H1 (cell line): ENCODE measurements at regions not wholly inside any gene's neighbourhood (a gene's known extent, or its start where the extent isn't known, plus 50 kb on each side); places are given as distances from the start of the nearest gene placed in this dataset.

Source experiments
- CTCF ChIA-PET: fragments of 300-600 bp; sonication (Branson Sonifier 250); formaldehyde crosslinking; loops from one replicate; lab custom pipeline; 2021; ENCODE audit not compliant: partially characterized antibody; lab: Charles Lee
- POLR2A ChIA-PET: fragments of 300-600 bp; sonication (Branson Sonifier 250); formaldehyde crosslinking; loops from one replicate; lab custom pipeline; 2021; ENCODE audit warnings: inconsistent platforms; ENCODE audit not compliant: partially characterized antibody; lab: Charles Lee
- DNase-seq, 2 experiments: peaks; one replicate each; pipeline versions ENCODE4 v3.0.0 to v3.0.0-alpha.2; 2010 to 2022; ENCODE audit warnings: low spot score in 2 of 2, low read depth in 1 of 2, mixed read lengths in 1 of 2
- FAIRE-seq: peaks from 2 replicates; lab custom pipeline; 2011; peaks lifted over from hg19 to GRCh38; lab: Jason Lieb, UNC
- H2AFZ ChIP-seq: 2 replicates; pipeline ENCODE4 v1.8.1; 2012; ENCODE audit warnings: low read length, inconsistent platforms
- H2AK5ac ChIP-seq: 2 replicates; pipeline ENCODE4 v1.6.1; 2013; ENCODE audit warnings: low read depth, low read length
- H2BK120ac ChIP-seq: replicated peaks from 2 replicates; pipeline ENCODE3; 2013; ENCODE audit warnings: low read depth, low read length, inconsistent platforms
- H2BK12ac ChIP-seq: 2 replicates; pipeline ENCODE4 v1.6.1; 2013; ENCODE audit warnings: low read depth, low read length
- H2BK15ac ChIP-seq: 2 replicates; pipeline ENCODE4 v1.6.1; 2013; ENCODE audit warnings: low read length
- H2BK20ac ChIP-seq: 2 replicates; pipeline ENCODE4 v1.6.1; 2013; ENCODE audit warnings: low read length
- H2BK5ac ChIP-seq: 2 replicates; pipeline ENCODE4 v1.6.1; 2013; ENCODE audit warnings: low read depth, low read length
- H3K14ac ChIP-seq: 2 replicates; pipeline ENCODE4 v1.6.1; 2013; ENCODE audit warnings: inconsistent platforms; ENCODE audit not compliant: insufficient read length
- H3K18ac ChIP-seq: 2 replicates; pipeline ENCODE4 v1.6.1; 2013; ENCODE audit warnings: low read length; ENCODE audit errors: extremely low read depth
- H3K23ac ChIP-seq: 2 replicates; pipeline ENCODE4 v1.6.1; 2013; ENCODE audit warnings: inconsistent platforms; ENCODE audit not compliant: insufficient read length
- H3K23me2 ChIP-seq: 2 replicates; pipeline ENCODE4 v1.6.1; 2013; ENCODE audit warnings: low read depth, low read length
- H3K27ac ChIP-seq: 2 replicates; pipeline ENCODE4 v1.6.1; 2011; ENCODE audit warnings: low read depth, low read length, inconsistent platforms
- H3K27me3 ChIP-seq, 4 experiments: replicated peaks in 1 of 4; 1 replicate in 1 of 4; 2 replicates in 3 of 4; pipeline versions ENCODE4 v1.6.1 to v1.8.1; 2011 to 2013; ENCODE audit warnings: low read length in 3 of 4, mild to moderate bottlenecking in 3 of 4, inconsistent platforms in 2 of 4, mixed read lengths in 2 of 4, moderate library complexity in 1 of 4; ENCODE audit not compliant: control insufficient read depth in 3 of 4, insufficient read depth in 3 of 4; ENCODE audit errors: extremely low read depth in 1 of 4
- H3K36me3 ChIP-seq, 4 experiments: 2 replicates each; pipeline versions ENCODE4 v1.6.1 to v1.8.1; 2011 to 2013; ENCODE audit warnings: mild to moderate bottlenecking in 4 of 4, low read length in 3 of 4, moderate library complexity in 2 of 4, control low read depth in 1 of 4, inconsistent platforms in 1 of 4; ENCODE audit not compliant: insufficient read depth in 4 of 4, control insufficient read depth in 2 of 4
- H3K4ac ChIP-seq: replicated peaks from 2 replicates; pipeline ENCODE3; 2013; ENCODE audit warnings: low read length, low read depth, mixed read lengths, inconsistent platforms; ENCODE audit not compliant: insufficient read length
- H3K4me1 ChIP-seq, 4 experiments: replicated peaks in 1 of 4; 1 replicate in 1 of 4; 2 replicates in 3 of 4; pipeline versions ENCODE4 v1.6.1 to v1.8.1; 2011 to 2013; ENCODE audit warnings: low read length in 3 of 4, inconsistent platforms in 2 of 4, mixed read lengths in 1 of 4; ENCODE audit not compliant: insufficient read depth in 4 of 4, control insufficient read depth in 3 of 4
- H3K4me2 ChIP-seq, 2 experiments: 2 replicates each; pipeline versions ENCODE4 v1.6.1 to v1.8.1; 2011 to 2013; ENCODE audit warnings: low read depth in 2 of 2, low read length in 2 of 2, control low read depth in 1 of 2, inconsistent platforms in 1 of 2, mild to moderate bottlenecking in 1 of 2; ENCODE audit not compliant: insufficient read depth in 1 of 2
- H3K4me3 ChIP-seq, 4 experiments: fragments of 200-600, 300-600 bp in 1 of 4; sonication (generic), shearing (Covaris generic), sonication (Bioruptor Twin) in 1 of 4; 2 replicates each; pipeline versions ENCODE4 v1.5.1 to v1.8.1; 2011 to 2016; ENCODE audit warnings: low read length in 4 of 4, low read depth in 3 of 4, control low read depth in 2 of 4, inconsistent platforms in 2 of 4, mild to moderate bottlenecking in 2 of 4, mixed read lengths in 1 of 4, moderate library complexity in 1 of 4; ENCODE audit not compliant: insufficient read depth in 2 of 4; ENCODE audit errors: extremely low read depth in 1 of 4
- H3K56ac ChIP-seq: replicated peaks from 2 replicates; pipeline ENCODE3; 2013; ENCODE audit warnings: low read depth, mild to moderate bottlenecking, mixed read lengths, low read length, inconsistent platforms; ENCODE audit not compliant: insufficient read length
- H3K79me1 ChIP-seq: 2 replicates; pipeline ENCODE4 v1.6.1; 2013; ENCODE audit warnings: low read depth, low read length, control low read depth
- H3K79me2 ChIP-seq, 2 experiments: 2 replicates each; pipeline versions ENCODE4 v1.6.1 to v1.8.1; 2012 to 2013; ENCODE audit warnings: low read length in 2 of 2, mild to moderate bottlenecking in 2 of 2, inconsistent platforms in 1 of 2; ENCODE audit not compliant: insufficient read depth in 2 of 2, control insufficient read depth in 1 of 2
- H3K9ac ChIP-seq, 4 experiments: replicated peaks in 1 of 4; 1 replicate in 1 of 4; 2 replicates in 3 of 4; pipeline versions ENCODE4 v1.6.1 to v1.8.1; 2011 to 2013; ENCODE audit warnings: low read depth in 3 of 4, low read length in 3 of 4, control low read depth in 2 of 4, mild to moderate bottlenecking in 2 of 4, moderate library complexity in 2 of 4, inconsistent platforms in 1 of 4; ENCODE audit errors: extremely low read depth in 1 of 4
- H3K9me3 ChIP-seq, 2 experiments: 2 replicates each; pipeline versions ENCODE4 v1.6.1 to v1.8.1; 2012 to 2013; ENCODE audit warnings: mild to moderate bottlenecking in 2 of 2, moderate library complexity in 2 of 2, control low read depth in 1 of 2, inconsistent platforms in 1 of 2, low read depth in 1 of 2, low read length in 1 of 2, mixed read lengths in 1 of 2; ENCODE audit not compliant: insufficient read depth in 2 of 2
- H4K20me1 ChIP-seq, 2 experiments: replicated peaks in 1 of 2; 2 replicates each; pipeline versions ENCODE3 to v1.8.1; 2011 to 2013; ENCODE audit warnings: inconsistent platforms in 2 of 2, low read length in 2 of 2, mild to moderate bottlenecking in 1 of 2; ENCODE audit not compliant: insufficient read depth in 2 of 2, control insufficient read depth in 1 of 2
- H4K5ac ChIP-seq: 2 replicates; pipeline ENCODE4 v1.6.1; 2013; ENCODE audit warnings: low read length, low read depth, mixed read lengths, inconsistent platforms; ENCODE audit not compliant: insufficient read length
- H4K8ac ChIP-seq: 2 replicates; pipeline ENCODE4 v1.8.0; 2013; ENCODE audit warnings: mild to moderate bottlenecking, moderate library complexity, low read length, inconsistent platforms; ENCODE audit not compliant: insufficient read depth; ENCODE audit errors: extremely low read depth
- H4K91ac ChIP-seq: replicated peaks from 2 replicates; pipeline ENCODE3; 2013; ENCODE audit warnings: low read length, mixed read lengths, inconsistent platforms; ENCODE audit not compliant: insufficient read length
- CTCF ChIP-seq, 3 experiments: IDR thresholded peaks; 1 replicate in 2 of 3; 2 replicates in 1 of 3; pipeline versions ENCODE4 v1.5.1 to v1.6.1; 2011; ENCODE audit warnings: low read length in 3 of 3, mild to moderate bottlenecking in 3 of 3, inconsistent platforms in 2 of 3, low read depth in 1 of 3, moderate library complexity in 1 of 3; ENCODE audit not compliant: insufficient read depth in 1 of 3; ENCODE audit errors: control extremely low read depth in 1 of 3
- E2F6 ChIP-seq: IDR thresholded peaks from 2 replicates; pipeline ENCODE4 v1.6.1; 2012; ENCODE audit warnings: inconsistent platforms
- RAD21 ChIP-seq, 2 experiments: IDR thresholded peaks in 1 of 2; conservative IDR thresholded peaks in 1 of 2; 2 replicates each; pipeline ENCODE4 v1.6.1; 2011; ENCODE audit warnings: low read depth in 2 of 2, low read length in 2 of 2, improper control_type of control experiment in 1 of 2, inconsistent platforms in 1 of 2, mild to moderate bottlenecking in 1 of 2, moderate library complexity in 1 of 2
- YY1 ChIP-seq: IDR thresholded peaks from 2 replicates; pipeline ENCODE4 v1.6.1; 2011; ENCODE audit warnings: low read depth, mild to moderate bottlenecking, low read length
- WGBS, 2 experiments: shearing (Covaris generic) in 1 of 2; methylation state at CpG; one replicate each; pipeline versions ENCODE4 v1.1.6 to v1.1.7; 2013 to 2015; ENCODE audit warnings: low lambda C conversion rate in 2 of 2, mixed read lengths in 2 of 2, inconsistent platforms in 1 of 2, low coverage in 1 of 2, missing lambda C conversion rate in 1 of 2; ENCODE audit not compliant: insufficient replicate concordance in 2 of 2, insufficient coverage in 1 of 2, insufficient read length in 1 of 2; ENCODE audit errors: extremely low coverage in 1 of 2, missing lambda C conversion rate in 1 of 2; 5-methylcytosine and 5-hydroxymethylcytosine counted together

GRCh38 chr2:18741895-18742732 lies 152.7 kb upstream of the NT5C1B start:
- Histone ChIP-seq H3K4me3 (no peak overlapping the region), H3K36me3 (no peaks in the 10 kb centered on the region), H3K79me2 (no peaks in the 10 kb centered on the region), H2BK12ac (no peak overlapping the region), H4K5ac (no peak overlapping the region), H2BK20ac (no peak overlapping the region), H2AFZ (no peak overlapping the region), H3K27me3 (no peaks in the 10 kb centered on the region), H3K23me2 (no peaks in the 10 kb centered on the region), H3K56ac (no peak overlapping the region), H3K9ac (no peak overlapping the region), H3K4ac (no peak overlapping the region), H4K8ac (no peak overlapping the region), H2BK120ac (no peak overlapping the region), H3K79me1 (no peaks in the 10 kb centered on the region), H3K18ac (no peak overlapping the region), H3K14ac (no peak overlapping the region), H3K9me3 (no peaks in the 10 kb centered on the region), H2BK5ac (no peak overlapping the region), H4K20me1 (no peaks in the 10 kb centered on the region), H4K91ac (no peak overlapping the region), H3K23ac (no peak overlapping the region), H2BK15ac (no peak overlapping the region)
- no peak for DNase-seq
- WGBS, 2 experiments, result 84% methylated on average over 12 of the region's 12 CpGs; no CpG with 5 or more reads in 1 of the 2 experiments
- no peak for FAIRE-seq
- ChIA-PET CTCF (interaction anchor here (0.6 to 5.0 kb wide), 10 partner anchors 44 to 621 kb away, joined by 3 to 52 read pairs (median 4); partner anchors contain the start of gene OSR1), POLR2A (interaction anchor here (0.6 kb wide), 1 partner anchor 12 kb away, joined by 3 read pairs; no protein-coding TSS in a partner anchor)
- peak; percentile 47 to 53 for TF ChIP-seq RAD21 (IDR thresholded peaks at IDR 0.05 in 1 of 2, conservative IDR thresholded peaks at IDR 0.05 in 1 of 2; ENCODE audit: low read depth in 2 of 2, low read length in 2 of 2)
- TF ChIP-seq CTCF (IDR thresholded peaks at IDR 0.05; ENCODE audit: control extremely low read depth in 1 of 3, insufficient read depth in 1 of 3, low read depth in 1 of 3, low read length in 3 of 3), result peak; percentile 40 to 42 (median 41); a peak in 3 of 4 replicates
- no peak for TF ChIP-seq E2F6
- no peak for TF ChIP-seq YY1
- TF ChIP-seq, all 59 proteins: peak for 2
- Histone ChIP-seq H3K4me1 (peaks cover 0 to 3% (median 1%) of the 10 kb centered on the region in 4 experiments; a peak in 4 of 7 replicates), H3K27ac (no peak overlapping the region), H3K4me2 (no peak overlapping the region), H2AK5ac (no peak overlapping the region)
